A549 (cell line): ENCODE measurements at regions not wholly inside any gene's neighbourhood (a gene's known extent, or its start where the extent isn't known, plus 50 kb on each side); places are given as distances from the start of the nearest gene placed in this dataset.

Experiments used
- CTCF ChIP-seq: fragments of >200 bp; sonication (Bioruptor Twin); formaldehyde crosslinking; IDR thresholded peaks from 3 replicates; pipeline ENCODE4 v1.5.1; 2016
- RNF2 ChIP-seq: fragments of 200-600 bp; sonication (generic); IDR thresholded peaks from 2 replicates; pipeline ENCODE4 v1.6.1; 2016; ENCODE audit warnings: low read depth, mild to moderate bottlenecking, antibody characterized with exemption, moderate library complexity, borderline replicate concordance
- TFCP2L1 ChIP-seq: fragments of 250-450 bp; sonication (Bioruptor Pico); IDR thresholded peaks from 2 replicates; pipeline ENCODE4 v1.5.0; 2021; ENCODE audit warnings: mild to moderate bottlenecking

GRCh38 chr4:8760561-8760960 lies 111.1 kb downstream of the HMX1 start:
- no peak for TF ChIP-seq CTCF
- no peak for TF ChIP-seq TFCP2L1 (CRISPR knock-in tag)
- TF ChIP-seq RNF2, result no peak
